ENCODE measurements at regions not wholly inside any gene's neighbourhood (a gene's known extent, or its start where the extent isn't known, plus 50 kb on each side); places are given as distances from the start of the nearest gene placed in this dataset.

DNA sequence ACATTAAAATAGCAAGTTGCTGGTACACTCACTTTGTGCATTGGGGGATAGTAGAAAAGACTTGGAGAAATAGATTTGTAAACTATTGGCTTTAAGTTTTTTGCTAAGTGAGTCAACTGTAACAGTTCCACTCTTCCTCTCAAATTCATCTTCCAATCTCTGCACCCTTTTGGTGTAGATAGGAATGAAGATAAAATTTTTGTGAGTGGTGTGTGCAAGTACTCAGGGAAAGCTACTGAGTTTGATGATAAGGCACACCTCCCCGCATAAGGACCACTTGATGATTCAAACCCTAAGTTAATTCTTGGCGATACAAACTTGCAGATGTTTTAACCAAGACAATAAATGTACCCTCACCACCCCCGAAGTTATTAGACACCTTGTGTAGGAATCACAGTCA, 168.3 kb upstream of the SLITRK1 start:
- Histone ChIP-seq H3K27ac (ENCODE audit: low read length) (no peak overlapping the region), H3K4me1 (ENCODE audit: control insufficient read depth, low read depth, low read length) (peaks cover 9% of the 10 kb centered on the region), H3K9me3 (ENCODE audit: control insufficient read depth, low read depth, low read length) (no peaks in the 10 kb centered on the region), H3K4me3 (ENCODE audit: low read length) (no peak overlapping the region), H3K27me3 (ENCODE audit: control insufficient read depth, insufficient read depth, low read length) (no peaks in the 10 kb centered on the region), H3K9ac (ENCODE audit: low read length) (no peak overlapping the region), H3K36me3 (ENCODE audit: control insufficient read depth, low read depth, low read length) (no peaks in the 10 kb centered on the region)

DNA sequence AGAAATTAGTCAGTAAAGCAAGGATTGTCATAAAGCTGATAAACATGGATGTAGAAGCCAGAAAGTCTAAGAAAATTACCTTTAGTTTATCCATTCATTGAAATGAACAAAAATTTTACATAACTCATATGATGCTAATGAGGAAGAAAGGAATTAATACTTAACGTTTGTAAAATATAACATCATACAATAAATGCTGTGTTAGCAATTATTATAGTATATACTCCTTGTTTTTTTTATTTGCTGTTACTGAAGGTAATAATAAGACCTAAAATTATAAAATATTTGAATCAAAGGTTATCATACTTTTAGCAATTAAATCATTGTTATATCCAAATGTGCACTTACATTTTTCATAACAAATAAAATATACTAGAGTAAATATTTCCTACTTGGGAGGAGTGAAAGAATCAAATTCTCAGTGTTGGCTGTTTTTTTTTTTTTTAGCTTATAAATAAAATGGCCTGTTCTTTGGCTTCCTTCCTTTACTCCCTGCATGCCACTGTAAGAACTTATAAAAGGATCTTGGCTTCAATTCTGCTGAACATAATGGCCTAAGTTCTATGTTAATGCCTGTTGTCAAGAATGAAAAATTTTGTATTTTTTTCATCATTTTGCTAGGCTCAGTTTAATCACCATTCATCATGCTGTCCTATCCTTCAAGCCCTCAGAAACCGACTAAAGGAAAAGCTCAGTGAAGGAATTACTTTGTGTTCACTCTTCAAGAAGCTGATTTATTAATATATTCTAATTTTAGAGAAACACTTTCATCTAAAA, 167.4 kb upstream of the SLITRK1 start:
- no peak overlapping the region for H3K4me3 ChIP-seq (ENCODE audit: low read length)
- no peak overlapping the region for H3K9ac ChIP-seq (ENCODE audit: low read length)

DNA sequence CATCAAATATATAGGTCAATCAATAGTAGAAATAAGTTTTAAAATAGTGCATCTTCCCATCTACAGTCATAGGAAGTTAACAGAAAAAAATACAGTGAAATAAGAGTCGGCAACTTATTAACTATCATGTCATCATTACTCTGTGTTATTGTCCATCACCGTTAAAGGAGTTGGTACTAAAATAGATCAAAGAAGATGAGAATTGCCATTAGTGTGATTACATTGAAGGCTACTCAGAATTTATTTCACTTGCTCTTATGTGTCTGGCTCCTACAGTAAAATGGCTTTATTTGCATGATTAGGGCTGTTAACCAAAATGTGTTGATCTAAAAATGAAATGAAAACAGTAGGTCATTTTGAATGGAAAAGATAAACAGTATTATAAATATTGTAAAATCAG, 162.5 kb upstream of the SLITRK1 start:
- Histone ChIP-seq H3K27ac (ENCODE audit: low read length) (no peak overlapping the region), H3K9me3 (ENCODE audit: control insufficient read depth, low read depth, low read length) (no peaks in the 10 kb centered on the region), H3K27me3 (ENCODE audit: control insufficient read depth, insufficient read depth, low read length) (no peaks in the 10 kb centered on the region), H3K36me3 (ENCODE audit: control insufficient read depth, low read depth, low read length) (no peaks in the 10 kb centered on the region), H3K4me3 (ENCODE audit: low read length) (no peak overlapping the region), H3K4me1 (ENCODE audit: control insufficient read depth, low read depth, low read length) (peaks cover 18% of the 10 kb centered on the region), H3K9ac (ENCODE audit: low read length) (no peak overlapping the region)

More for the DNA sequence above, 167.4 kb upstream of the SLITRK1 start:
- no peaks in the 10 kb centered on the region for H3K36me3 ChIP-seq (ENCODE audit: control insufficient read depth, low read depth, low read length)
- H3K27ac ChIP-seq (ENCODE audit: low read length) = no peak overlapping the region
- H3K27me3 ChIP-seq (ENCODE audit: control insufficient read depth, insufficient read depth, low read length) = no peaks in the 10 kb centered on the region
- no peaks in the 10 kb centered on the region for H3K9me3 ChIP-seq (ENCODE audit: control insufficient read depth, low read depth, low read length)
- H3K4me1 ChIP-seq (ENCODE audit: control insufficient read depth, low read depth, low read length) = peaks cover 14% of the 10 kb centered on the region

DNA sequence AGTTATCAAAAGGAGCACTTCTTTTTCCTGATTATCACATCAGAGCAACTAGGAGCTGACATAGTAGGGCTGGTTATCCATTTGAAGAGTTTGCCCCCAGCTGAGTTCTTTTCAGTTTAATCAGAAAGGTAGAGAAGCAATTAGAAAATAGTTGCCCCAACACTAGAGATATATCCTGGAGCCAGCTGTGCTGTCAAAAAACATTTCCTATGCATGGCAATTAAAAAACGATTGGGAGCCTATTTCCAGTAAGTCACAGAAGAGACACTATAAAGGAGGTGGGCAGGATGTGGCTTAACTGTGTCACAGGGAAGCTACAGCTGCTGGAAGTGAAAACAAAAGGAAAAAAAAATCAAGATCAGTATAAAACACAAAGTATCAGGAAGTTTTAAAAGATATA, 155.7 kb upstream of the SLITRK1 start:
- Histone ChIP-seq H3K27me3 (ENCODE audit: control insufficient read depth, insufficient read depth, low read length) (no peaks in the 10 kb centered on the region), H3K4me3 (ENCODE audit: low read length) (no peak overlapping the region), H3K4me1 (ENCODE audit: control insufficient read depth, low read depth, low read length) (peaks cover 20% of the 10 kb centered on the region), H3K9ac (ENCODE audit: low read length) (peak overlapping the region; percentile 3), H3K27ac (ENCODE audit: low read length) (no peak overlapping the region), H3K36me3 (ENCODE audit: control insufficient read depth, low read depth, low read length) (no peaks in the 10 kb centered on the region), H3K9me3 (ENCODE audit: control insufficient read depth, low read depth, low read length) (no peaks in the 10 kb centered on the region)

DNA sequence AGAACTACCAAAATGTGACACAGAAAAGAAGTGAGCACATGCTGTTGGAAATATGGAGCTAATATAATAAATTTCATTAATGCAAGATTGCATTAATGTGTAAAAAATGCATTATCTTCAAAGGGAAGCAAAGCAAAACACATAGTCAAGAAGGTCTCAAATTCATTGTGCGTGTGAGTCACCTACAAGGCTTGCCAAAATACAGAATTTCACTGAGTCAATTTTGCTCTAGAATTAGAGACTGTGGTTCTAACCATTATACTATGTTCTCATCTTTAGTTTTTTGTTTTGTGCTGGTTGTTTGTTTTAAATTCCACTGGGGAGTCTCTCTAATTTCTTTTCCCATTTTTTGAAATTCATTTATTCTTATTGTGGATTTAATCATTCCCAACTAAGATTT, 149.8 kb upstream of the SLITRK1 start:
- Histone ChIP-seq H3K36me3 (ENCODE audit: control insufficient read depth, low read depth, low read length) (no peaks in the 10 kb centered on the region), H3K9me3 (ENCODE audit: control insufficient read depth, low read depth, low read length) (no peaks in the 10 kb centered on the region), H3K27me3 (ENCODE audit: control insufficient read depth, insufficient read depth, low read length) (peaks cover 14% of the 10 kb centered on the region), H3K4me3 (ENCODE audit: low read length) (no peak overlapping the region), H3K27ac (ENCODE audit: low read length) (no peak overlapping the region), H3K9ac (ENCODE audit: low read length) (no peak overlapping the region), H3K4me1 (ENCODE audit: control insufficient read depth, low read depth, low read length) (peaks cover 2% of the 10 kb centered on the region)

DNA sequence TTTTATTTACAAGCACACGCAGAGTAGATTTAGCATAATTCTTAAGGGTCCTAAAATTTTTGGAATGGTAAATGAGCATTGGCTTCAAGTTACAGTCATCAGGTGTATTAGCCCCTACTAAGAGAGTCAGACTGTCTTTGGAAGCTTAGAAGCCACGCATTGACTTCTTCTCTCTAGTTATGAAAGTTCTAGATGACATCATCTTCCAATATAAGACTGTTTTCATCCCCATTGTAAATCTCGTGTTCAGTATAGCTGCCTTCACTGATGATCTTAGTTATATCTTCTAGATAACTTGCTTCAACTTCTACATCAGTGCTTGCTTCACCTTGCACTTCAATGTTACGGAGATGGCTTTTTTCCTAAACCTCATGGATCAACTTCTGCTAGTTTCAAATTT, 148.8 kb upstream of the SLITRK1 start:
- Histone ChIP-seq H3K27me3 (ENCODE audit: control insufficient read depth, insufficient read depth, low read length) (peaks cover 24% of the 10 kb centered on the region), H3K36me3 (ENCODE audit: control insufficient read depth, low read depth, low read length) (no peaks in the 10 kb centered on the region), H3K4me1 (ENCODE audit: control insufficient read depth, low read depth, low read length) (peaks cover under 1% of the 10 kb centered on the region), H3K9me3 (ENCODE audit: control insufficient read depth, low read depth, low read length) (no peaks in the 10 kb centered on the region), H3K27ac (ENCODE audit: low read length) (no peak overlapping the region), H3K4me3 (ENCODE audit: low read length) (no peak overlapping the region), H3K9ac (ENCODE audit: low read length) (no peak overlapping the region)

DNA sequence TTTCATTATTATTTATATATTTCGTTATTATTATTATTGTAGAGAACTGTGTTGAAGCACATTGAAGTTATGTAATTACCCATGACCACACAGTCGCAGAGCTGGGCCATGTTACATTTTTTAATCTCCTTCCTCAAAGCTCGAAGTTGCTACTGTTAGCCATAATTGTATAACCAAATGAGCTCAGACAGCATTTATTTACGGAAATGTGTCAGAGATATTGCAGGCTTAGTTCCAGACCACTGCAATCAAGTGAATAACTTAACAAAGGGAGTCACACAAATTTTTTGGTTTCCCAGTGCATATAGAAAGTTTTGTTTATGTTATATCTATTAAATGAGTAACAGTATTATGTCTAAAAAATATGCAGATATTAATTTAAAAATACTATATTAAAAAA, 147.1 kb upstream of the SLITRK1 start:
- Histone ChIP-seq H3K27me3 (ENCODE audit: control insufficient read depth, insufficient read depth, low read length) (peaks cover 41% of the 10 kb centered on the region), H3K36me3 (ENCODE audit: control insufficient read depth, low read depth, low read length) (no peaks in the 10 kb centered on the region), H3K9ac (ENCODE audit: low read length) (no peak overlapping the region), H3K4me3 (ENCODE audit: low read length) (no peak overlapping the region), H3K9me3 (ENCODE audit: control insufficient read depth, low read depth, low read length) (no peaks in the 10 kb centered on the region), H3K27ac (ENCODE audit: low read length) (no peak overlapping the region), H3K4me1 (ENCODE audit: control insufficient read depth, low read depth, low read length) (peaks cover 9% of the 10 kb centered on the region)

DNA sequence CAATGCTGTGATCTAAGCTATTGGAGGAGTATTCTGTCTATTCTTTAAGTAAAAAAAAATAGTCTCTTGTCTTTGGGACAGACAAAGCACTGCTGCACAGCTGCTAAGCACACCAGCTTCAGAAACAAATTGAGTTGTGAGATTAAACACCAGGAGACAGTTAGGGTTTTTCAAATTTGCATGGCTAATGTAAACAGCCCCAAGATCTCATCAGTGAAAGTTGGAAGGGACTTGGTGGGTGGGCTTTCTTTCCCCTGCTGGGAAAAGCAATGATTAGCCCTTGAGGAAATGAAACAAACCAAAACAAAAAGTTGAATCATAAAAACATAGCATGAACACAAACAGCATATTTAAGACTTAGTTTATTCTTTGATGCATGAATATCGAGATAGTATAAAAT, 143.6 kb upstream of the SLITRK1 start:
- no peaks in the 10 kb centered on the region for H3K36me3 ChIP-seq (ENCODE audit: control insufficient read depth, low read depth, low read length)
- no peak overlapping the region for H3K27ac ChIP-seq (ENCODE audit: low read length)
- H3K9me3 ChIP-seq (ENCODE audit: control insufficient read depth, low read depth, low read length) = no peaks in the 10 kb centered on the region
- H3K4me1 ChIP-seq (ENCODE audit: control insufficient read depth, low read depth, low read length) = peaks cover 9% of the 10 kb centered on the region
- H3K9ac ChIP-seq (ENCODE audit: low read length) = no peak overlapping the region
- peaks cover 56% of the 10 kb centered on the region for H3K27me3 ChIP-seq (ENCODE audit: control insufficient read depth, insufficient read depth, low read length)
- no peak overlapping the region for H3K4me3 ChIP-seq (ENCODE audit: low read length)

DNA sequence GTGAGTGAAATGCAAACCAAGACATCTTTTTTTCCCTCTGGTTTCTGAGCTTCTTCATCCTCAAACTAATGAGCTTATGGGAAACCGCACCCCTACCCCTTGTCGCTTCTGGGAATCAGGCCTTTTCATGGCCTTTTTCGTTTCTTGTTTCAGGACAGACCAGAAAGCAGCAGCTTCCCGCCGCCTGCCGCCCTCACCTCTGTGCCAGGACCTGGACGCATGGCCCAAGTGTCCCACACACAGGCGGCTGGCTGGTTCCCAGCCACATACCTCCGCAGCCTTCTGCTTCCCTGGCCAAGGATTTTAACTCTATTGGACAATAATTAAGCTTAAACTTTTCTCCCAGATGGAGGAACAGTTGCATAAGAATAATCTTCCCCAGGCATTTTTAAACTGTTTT, 114.1 kb upstream of the SLITRK1 start:
- Histone ChIP-seq H3K4me3 (ENCODE audit: low read length) (no peak overlapping the region), H3K27me3 (ENCODE audit: control insufficient read depth, insufficient read depth, low read length) (no peaks in the 10 kb centered on the region), H3K9me3 (ENCODE audit: control insufficient read depth, low read depth, low read length) (no peaks in the 10 kb centered on the region), H3K9ac (ENCODE audit: low read length) (no peak overlapping the region), H3K36me3 (ENCODE audit: control insufficient read depth, low read depth, low read length) (no peaks in the 10 kb centered on the region), H3K27ac (ENCODE audit: low read length) (no peak overlapping the region), H3K4me1 (ENCODE audit: control insufficient read depth, low read depth, low read length) (no peaks in the 10 kb centered on the region)

DNA sequence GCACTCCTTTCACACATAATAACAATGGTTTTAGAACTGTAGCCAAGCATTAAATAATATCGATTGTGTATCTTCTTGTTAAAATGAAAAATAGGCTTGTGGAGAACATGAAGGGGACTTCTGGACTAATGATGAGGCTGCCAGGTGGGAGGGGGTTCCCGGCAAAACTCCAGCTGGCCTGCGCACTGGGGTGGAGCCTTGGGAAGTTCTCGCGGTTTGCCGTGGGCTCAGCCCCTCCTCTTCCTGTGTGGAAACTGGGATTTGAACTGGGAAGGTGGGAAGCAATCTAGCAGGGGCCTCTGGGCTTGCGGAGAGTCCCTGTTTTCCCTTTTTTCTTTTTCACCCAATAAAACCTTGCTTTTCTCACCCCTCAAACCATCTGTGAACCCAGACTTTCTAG, 113.7 kb upstream of the SLITRK1 start:
- Histone ChIP-seq H3K4me3 (ENCODE audit: low read length) (no peak overlapping the region), H3K36me3 (ENCODE audit: control insufficient read depth, low read depth, low read length) (no peaks in the 10 kb centered on the region), H3K27me3 (ENCODE audit: control insufficient read depth, insufficient read depth, low read length) (no peaks in the 10 kb centered on the region), H3K9me3 (ENCODE audit: control insufficient read depth, low read depth, low read length) (no peaks in the 10 kb centered on the region), H3K27ac (ENCODE audit: low read length) (no peak overlapping the region), H3K9ac (ENCODE audit: low read length) (no peak overlapping the region), H3K4me1 (ENCODE audit: control insufficient read depth, low read depth, low read length) (no peaks in the 10 kb centered on the region)

DNA sequence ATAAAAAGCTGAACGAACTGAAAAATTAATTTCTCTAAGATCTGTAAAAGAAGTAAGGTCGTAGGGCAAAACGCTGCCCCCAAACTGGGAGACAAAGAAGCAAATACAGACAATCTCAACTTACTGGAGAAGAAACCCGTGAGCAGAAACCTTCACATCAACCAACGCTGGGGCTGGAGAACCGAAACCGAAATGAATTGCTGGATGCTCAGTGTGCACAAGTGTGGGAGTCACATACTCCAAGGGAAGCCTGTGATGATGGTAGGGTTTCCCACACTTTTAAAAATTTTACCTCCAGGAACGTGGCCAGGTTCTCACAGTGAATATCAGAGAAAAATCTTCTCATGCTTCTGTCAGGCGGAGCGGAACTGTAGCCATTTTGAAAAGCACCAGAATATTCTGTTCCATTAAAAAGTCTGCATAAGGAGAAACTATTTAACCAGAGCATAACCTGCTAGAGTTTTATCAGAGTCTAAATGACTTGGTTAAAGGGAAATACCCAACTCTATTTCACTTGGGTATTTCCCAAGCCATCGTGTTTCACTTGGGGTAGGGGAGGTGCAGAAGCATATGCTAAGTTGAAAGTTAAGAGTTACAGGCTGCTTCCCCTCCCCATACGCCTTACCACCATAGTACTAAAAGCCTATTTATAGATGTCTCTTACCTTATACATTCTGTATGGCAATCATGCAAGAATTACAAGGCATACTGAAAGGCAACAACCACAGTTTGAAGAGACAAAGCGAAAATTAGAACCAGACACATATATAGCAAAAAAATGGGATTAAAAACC, 110.5 kb upstream of the SLITRK1 start:
- no peaks in the 10 kb centered on the region for H3K27me3 ChIP-seq (ENCODE audit: control insufficient read depth, insufficient read depth, low read length)
- H3K4me3 ChIP-seq (ENCODE audit: low read length) = no peak overlapping the region
- no peaks in the 10 kb centered on the region for H3K36me3 ChIP-seq (ENCODE audit: control insufficient read depth, low read depth, low read length)
- H3K27ac ChIP-seq (ENCODE audit: low read length) = no peak overlapping the region
- no peaks in the 10 kb centered on the region for H3K4me1 ChIP-seq (ENCODE audit: control insufficient read depth, low read depth, low read length)
- H3K9me3 ChIP-seq (ENCODE audit: control insufficient read depth, low read depth, low read length) = no peaks in the 10 kb centered on the region
- no peak overlapping the region for H3K9ac ChIP-seq (ENCODE audit: low read length)

DNA sequence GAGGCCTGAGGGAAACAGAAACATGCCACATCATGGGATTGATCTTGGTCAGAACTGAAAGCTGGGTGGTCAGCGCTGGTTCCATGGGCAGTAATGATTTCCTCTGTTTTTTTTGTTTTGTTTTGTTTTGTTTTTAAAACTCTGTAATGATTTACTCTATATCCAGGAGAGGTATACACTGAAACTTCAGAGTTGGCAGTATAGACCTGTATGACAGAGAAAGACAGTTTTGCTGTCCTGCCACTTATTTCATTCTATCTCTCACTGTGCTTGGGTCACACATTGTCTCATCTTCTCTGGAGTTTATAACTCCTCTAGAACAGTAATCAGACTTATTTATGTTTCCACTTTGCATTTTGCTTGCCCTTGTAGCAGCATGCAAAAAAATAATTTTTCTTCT, 105.1 kb upstream of the SLITRK1 start:
- H3K9ac ChIP-seq (ENCODE audit: low read length) = no peak overlapping the region
- H3K9me3 ChIP-seq (ENCODE audit: control insufficient read depth, low read depth, low read length) = no peaks in the 10 kb centered on the region
- no peaks in the 10 kb centered on the region for H3K36me3 ChIP-seq (ENCODE audit: control insufficient read depth, low read depth, low read length)
- no peaks in the 10 kb centered on the region for H3K4me1 ChIP-seq (ENCODE audit: control insufficient read depth, low read depth, low read length)
- H3K27me3 ChIP-seq (ENCODE audit: control insufficient read depth, insufficient read depth, low read length) = no peaks in the 10 kb centered on the region
- no peak overlapping the region for H3K4me3 ChIP-seq (ENCODE audit: low read length)
- no peak overlapping the region for H3K27ac ChIP-seq (ENCODE audit: low read length)

All from iPS-18a (cell line).